HCT116 (cell line): ENCODE measurements at regions not wholly inside any gene's neighbourhood (a gene's known extent, or its start where the extent isn't known, plus 50 kb on each side); places are given as distances from the start of the nearest gene placed in this dataset.
"Not testable (repeated sequence)": the region's sequence is repeated elsewhere in the genome, so short reads cannot be mapped to it uniquely, and the experiment has no call there.

Source experiments
- ATAC-seq: fragments of 200-7000 bp; cut with Tn5 transposase; 2 replicates; pipeline ENCODE4 v1.9.1; 2020; ENCODE audit warnings: mild to moderate bottlenecking, moderate library complexity
- BruUV-seq: library from RNA; stranded (reverse); fragments of 400-500 nt; replicated peaks from 2 replicates; lab custom pipeline; 2021; lab: Mats Ljungman, UMichigan
- CTCF ChIA-PET: fragments of 300-600 bp; sonication (Branson Sonifier 250); formaldehyde crosslinking; loops from one replicate; lab custom pipeline; 2021; ENCODE audit warnings: antibody characterized with exemption; lab: Charles Lee
- POLR2A ChIA-PET: fragments of 300-600, 350-600 bp; sonication (Branson Sonifier 250); formaldehyde crosslinking; loops from one replicate; lab custom pipeline; 2021; ENCODE audit warnings: antibody characterized with exemption; lab: Charles Lee
- RAD21 ChIA-PET, 2 experiments: fragments of 300-600 bp; sonication (Branson Sonifier 250); formaldehyde crosslinking; loops; one replicate each; lab custom pipeline; 2023; ENCODE audit warnings: low total read pairs in 2 of 2; ENCODE audit not compliant: uncharacterized antibody in 2 of 2, unreplicated experiment in 2 of 2, low non-redundant PET in 1 of 2; lab: Charles Lee
- DNase-seq: peaks from one replicate; pipeline ENCODE4 v3.0.0-alpha.2; 2010; ENCODE audit warnings: low read depth, low spot score
- H2AFZ ChIP-seq: fragments of 200-600 bp; shearing (Covaris generic), sonication (generic); 2 replicates; pipeline ENCODE4 v1.6.1; 2017; ENCODE audit warnings: low read depth, mixed run types, mixed read lengths, antibody characterized with exemption, low read length; ENCODE audit not compliant: poor library complexity, severe bottlenecking
- H3K27ac ChIP-seq: 2 replicates; pipeline ENCODE4 v1.5.1; 2012; ENCODE audit warnings: low read depth, low read length
- H3K27me3 ChIP-seq: fragments of 200-600 bp; sonication (generic); 2 replicates; pipeline ENCODE4 v1.6.1; 2016; ENCODE audit warnings: mixed run types, low read length, mixed read lengths; ENCODE audit not compliant: insufficient read depth
- H3K36me3 ChIP-seq, 2 experiments: fragments of 200-500 bp in 1 of 2; fragments of 200-600 bp in 1 of 2; sonication (Bioruptor generic) in 1 of 2; sonication (generic) in 1 of 2; 2 replicates each; pipeline versions ENCODE4 v1.5.1 to v1.6.1; 2014 to 2016; ENCODE audit warnings: low read length in 2 of 2, inconsistent platforms in 1 of 2, mixed read lengths in 1 of 2, mixed run types in 1 of 2; ENCODE audit not compliant: insufficient read depth in 2 of 2, control insufficient read depth in 1 of 2
- H3K4me1 ChIP-seq, 2 experiments: fragments of 200-600 bp in 1 of 2; sonication (generic) in 1 of 2; 2 replicates each; pipeline versions ENCODE4 v1.5.1 to v1.6.1; 2012 to 2017; ENCODE audit warnings: low read length in 2 of 2, inconsistent platforms in 1 of 2, mild to moderate bottlenecking in 1 of 2, mixed read lengths in 1 of 2, mixed run types in 1 of 2, moderate library complexity in 1 of 2; ENCODE audit not compliant: insufficient read depth in 2 of 2, control insufficient read depth in 1 of 2
- H3K4me2 ChIP-seq: fragments of 200-600 bp; sonication (generic); 2 replicates; pipeline ENCODE4 v1.6.1; 2017; ENCODE audit warnings: mixed run types, low read length, mixed read lengths
- H3K4me3 ChIP-seq, 2 experiments: fragments of 200-600 bp in 1 of 2; sonication (generic) in 1 of 2; replicated peaks in 1 of 2; 2 replicates each; pipeline ENCODE4 v1.5.1; 2011 to 2016; ENCODE audit warnings: low read length in 2 of 2, control low read depth in 1 of 2, low read depth in 1 of 2, mild to moderate bottlenecking in 1 of 2, mixed read lengths in 1 of 2, mixed run types in 1 of 2
- H3K79me2 ChIP-seq: fragments of 200-600 bp; sonication (generic); 2 replicates; pipeline ENCODE4 v1.6.1; 2017; ENCODE audit warnings: mild to moderate bottlenecking, mixed run types, low read length, moderate library complexity, mixed read lengths; ENCODE audit not compliant: insufficient read depth
- H3K9ac ChIP-seq: fragments of 200-600 bp; sonication (generic); 2 replicates; pipeline ENCODE4 v1.6.1; 2016; ENCODE audit warnings: low read length, mixed read lengths
- H3K9me2 ChIP-seq: fragments of 200-600 bp; sonication (generic), shearing (Covaris generic); 2 replicates; pipeline ENCODE4 v1.6.1; 2017; ENCODE audit warnings: mixed run types, mild to moderate bottlenecking, moderate library complexity; ENCODE audit not compliant: insufficient read depth
- H3K9me3 ChIP-seq, 2 experiments: fragments of 200-500 bp in 1 of 2; fragments of 200-600 bp in 1 of 2; sonication (Bioruptor generic) in 1 of 2; sonication (generic) in 1 of 2; 2 replicates each; pipeline ENCODE4 v1.6.1; 2014 to 2017; ENCODE audit warnings: low read length in 2 of 2, mixed read lengths in 2 of 2, inconsistent platforms in 1 of 2, low read depth in 1 of 2, mild to moderate bottlenecking in 1 of 2, mixed run types in 1 of 2, moderate library complexity in 1 of 2; ENCODE audit not compliant: control insufficient read depth in 1 of 2, insufficient read depth in 1 of 2
- H4K20me1 ChIP-seq: fragments of 200-600 bp; sonication (generic), shearing (Covaris generic); 2 replicates; pipeline ENCODE4 v1.6.1; 2017; ENCODE audit warnings: mixed run types, mild to moderate bottlenecking, moderate library complexity; ENCODE audit not compliant: insufficient read depth
- ATF3 ChIP-seq: IDR thresholded peaks from 2 replicates; pipeline ENCODE4 v1.6.1; 2012
- POLR2A ChIP-seq: IDR thresholded peaks from 2 replicates; pipeline ENCODE4 v1.7.0; 2011; ENCODE audit warnings: borderline replicate concordance; ENCODE audit not compliant: insufficient read depth, insufficient read length; ENCODE audit errors: extremely low read depth
- RAD21 ChIP-seq: IDR thresholded peaks from 2 replicates; pipeline ENCODE4 v1.6.1; 2012; ENCODE audit warnings: low read depth, mild to moderate bottlenecking
- SP1 ChIP-seq: IDR thresholded peaks from 2 replicates; pipeline ENCODE4 v1.6.1; 2012; ENCODE audit warnings: low read depth
- YY1 ChIP-seq: IDR thresholded peaks from 2 replicates; pipeline ENCODE4 v1.6.1; 2011; ENCODE audit warnings: low read length, low read depth, moderate library complexity, mild to moderate bottlenecking; ENCODE audit not compliant: insufficient replicate concordance; ENCODE audit errors: extremely low read depth
- ZBTB33 ChIP-seq: IDR thresholded peaks from 2 replicates; pipeline ENCODE4 v1.6.1; 2011; ENCODE audit warnings: mild to moderate bottlenecking, low read length, moderate library complexity; ENCODE audit not compliant: insufficient replicate concordance; ENCODE audit errors: extremely low read depth
- intact Hi-C: fragments of 100-400 bp; cut with micrococcal nuclease; formaldehyde crosslinking; loops from 2 replicates; pipeline ENCODE4 v1.10.0; 2022

- no peak for TF ChIP-seq ZBTB33
Observed at GRCh38 chr1:93757256-93758036, 75.8 kb upstream of the BCAR3 start (continued).

GRCh38 chr1:93756657-93757056, 75.0 kb upstream of the BCAR3 start:
- Histone ChIP-seq H4K20me1 (no peaks in the 10 kb centered on the region), H3K79me2 (no peaks in the 10 kb centered on the region), H3K4me2 (no peak overlapping the region), H3K36me3 (no peaks in the 10 kb centered on the region), H3K4me3 (no peak overlapping the region), H3K9me2 (no peaks in the 10 kb centered on the region), H2AFZ (no peak overlapping the region), H3K27ac (no peak overlapping the region), H3K27me3 (no peaks in the 10 kb centered on the region), H3K4me1 (peaks cover 7 to 39% of the 10 kb centered on the region in 2 experiments; a peak in 3 of 4 replicates), H3K9me3 (no peaks in the 10 kb centered on the region), H3K9ac (no peak overlapping the region)
- ATAC-seq = no peak
- ChIA-PET RAD21 (no interaction called here), CTCF (no interaction called here), POLR2A (no interaction called here)
- TF ChIP-seq SP1 (no peak), RAD21 (no peak), POLR2A (no peak), YY1 (no peak), ATF3 (no peak)
- no TSS peak for BruUV-seq
- DNase-seq = no peak
- intact Hi-C loops = no loop called here

- not testable (repeated sequence) for ATAC-seq, H3K9me2 ChIP-seq, H3K27ac ChIP-seq, DNase-seq, H3K4me2 ChIP-seq, H3K4me3 ChIP-seq, H3K27me3 ChIP-seq, H3K36me3 ChIP-seq, H2AFZ ChIP-seq, H3K79me2 ChIP-seq, H3K9ac ChIP-seq, BruUV-seq, H3K9me3 ChIP-seq, H4K20me1 ChIP-seq
- ChIA-PET RAD21 (interaction anchor here in 1 of 2 experiments (0.6 to 0.9 kb wide), 2 partner anchors 17 to 59 kb away, joined by 3 to 6 read pairs; no protein-coding TSS in a partner anchor), POLR2A (interaction anchor here (1.2 to 1.4 kb wide), 2 partner anchors 14 to 20 kb away, joined by 4 to 7 read pairs; no protein-coding TSS in a partner anchor), CTCF (interaction anchor here (1.3 kb wide), 2 partner anchors 124 to 126 kb away, joined by 4 read pairs; no protein-coding TSS in a partner anchor)
- peaks cover 7 to 53% of the 10 kb centered on the region in 2 experiments; a peak in 3 of 4 replicates for H3K4me1 ChIP-seq
- intact Hi-C loops = loop anchor here (2.0 kb wide), 1 partner anchor 20 kb away; no protein-coding TSS in a partner anchor
Observed at GRCh38 chr1:93755251-93755715, 73.6 kb upstream of the BCAR3 start.
